Effector CD4-positive, alpha-beta T cell (primary cell): ENCODE measurements at regions not wholly inside any gene's neighbourhood (a gene's known extent, or its start where the extent isn't known, plus 50 kb on each side); places are given as distances from the start of the nearest gene placed in this dataset.
"Not testable (repeated sequence)": the region's sequence is repeated elsewhere in the genome, so short reads cannot be mapped to it uniquely, and the experiment has no call there.

ENCODE experiments used
- DNase-seq: peaks from one replicate; pipeline ENCODE4 v3.0.0-alpha.2; 2020

DNA sequence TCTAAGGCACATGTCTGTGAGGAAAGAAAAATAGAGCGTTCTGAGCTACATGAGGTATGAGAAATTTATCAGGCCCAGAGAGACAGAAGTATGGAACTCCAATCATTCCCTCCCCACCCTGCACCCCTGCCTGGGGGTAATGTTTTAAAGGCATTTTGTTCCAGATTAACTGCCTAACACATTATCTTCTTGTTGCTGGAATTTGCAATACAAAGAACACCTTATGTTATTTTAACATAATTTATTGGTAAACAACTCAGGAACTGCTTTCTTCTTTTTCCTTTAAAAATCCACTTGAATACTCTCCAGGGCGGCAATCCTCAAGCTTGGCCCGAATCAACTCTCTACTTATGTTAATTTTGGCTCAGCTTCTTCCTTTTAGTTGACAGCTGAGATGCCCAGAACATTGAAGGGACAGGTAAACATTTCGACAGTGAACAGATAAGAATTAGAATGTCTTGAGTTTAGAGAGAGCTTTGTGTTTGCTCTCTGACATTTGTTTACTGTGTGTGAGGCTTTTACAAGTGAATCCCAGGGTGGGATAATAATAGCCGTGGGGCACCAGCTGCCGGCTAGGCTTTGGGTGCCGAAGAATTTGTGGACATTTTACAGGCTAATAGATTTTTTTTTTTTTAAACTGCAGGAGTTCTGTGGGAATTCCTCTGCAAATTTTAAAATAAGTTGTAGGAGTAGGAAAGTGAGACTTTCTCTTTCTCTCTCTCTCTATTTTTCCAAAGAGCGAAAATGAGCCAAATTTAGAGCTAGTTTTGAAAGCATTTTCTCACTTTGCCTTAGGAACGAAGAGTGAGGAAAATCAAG lies 96.4 kb upstream of the TAF11L2 start:
- no peak for DNase-seq

DNA sequence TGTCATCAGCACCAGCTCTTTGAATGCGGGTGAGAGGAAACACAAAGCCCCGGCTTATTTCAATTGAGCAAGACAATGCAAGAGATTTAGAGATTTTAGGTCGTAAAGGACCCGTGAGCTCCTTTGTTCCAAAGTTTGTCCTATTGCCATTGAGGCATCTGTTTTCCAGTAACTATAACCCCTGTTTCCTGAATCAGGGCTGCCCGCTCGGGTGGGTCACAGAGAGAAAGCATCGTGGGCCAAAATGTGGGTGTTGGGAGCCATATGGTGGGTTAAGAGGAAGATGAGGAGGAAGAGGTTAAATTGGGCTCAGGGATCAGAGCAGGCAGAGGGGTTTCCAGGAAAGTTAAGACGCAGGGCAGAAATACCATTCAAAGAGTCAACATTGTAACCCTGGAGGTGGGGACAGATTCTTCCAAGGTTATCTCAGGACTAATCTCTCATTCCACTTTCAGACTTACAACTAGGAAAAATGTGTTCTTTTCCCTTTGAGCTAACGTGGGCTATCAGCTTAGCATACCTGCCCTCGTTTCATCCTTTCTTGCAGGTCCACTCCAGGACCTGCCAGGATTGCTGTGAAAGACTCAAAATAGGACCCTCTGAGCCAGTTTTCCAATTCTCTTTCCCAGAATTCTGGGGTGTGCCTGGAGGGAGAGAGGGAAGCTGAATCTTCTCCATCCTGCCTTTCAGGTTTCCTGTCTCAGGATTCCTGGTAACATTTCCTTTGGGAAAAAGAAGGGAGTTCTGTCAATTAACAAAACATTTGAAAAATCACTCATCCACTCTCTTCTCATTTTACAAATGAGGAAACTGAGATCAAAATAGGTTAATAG lies 95.5 kb upstream of the TAF11L2 start:
- DNase-seq: no peak

DNA sequence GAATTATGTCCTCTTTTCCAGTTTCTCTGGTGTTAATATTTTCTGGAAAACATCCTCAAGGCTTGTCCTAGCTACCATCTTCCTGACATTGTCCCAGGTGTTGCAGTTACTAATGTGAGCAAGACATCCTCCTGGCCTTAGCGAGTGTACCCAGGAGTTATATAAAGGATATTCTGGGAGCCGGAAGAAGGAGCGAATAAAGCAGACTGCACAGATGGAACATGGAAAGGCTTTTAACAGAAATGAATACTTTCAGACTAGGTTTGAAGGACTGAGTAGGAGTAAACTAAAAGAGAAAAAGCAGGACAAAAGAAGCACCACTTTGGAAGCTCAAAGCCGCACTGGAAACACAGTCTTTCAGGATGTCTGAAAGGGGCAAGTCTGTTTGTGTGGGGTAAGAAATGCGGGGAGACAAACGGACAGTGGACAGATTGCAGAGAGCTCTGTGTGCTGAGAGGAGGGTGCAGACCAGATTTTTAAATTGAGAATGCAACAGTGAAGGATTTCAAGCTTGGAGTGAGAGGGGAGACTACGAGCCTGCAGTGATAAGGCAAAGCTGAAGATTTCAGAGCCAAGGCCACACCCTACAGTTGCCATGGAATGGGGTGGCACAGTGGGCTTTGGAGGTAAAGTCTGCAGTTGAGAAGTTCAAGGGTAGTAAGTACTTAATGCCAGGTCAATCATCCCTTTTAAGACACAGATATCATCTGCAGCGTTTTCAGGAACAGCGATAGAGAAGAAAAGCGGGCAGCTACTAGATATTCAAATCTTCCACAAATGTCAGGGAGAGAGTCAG lies 94.1 kb upstream of the TAF11L2 start:
- no peak for DNase-seq

DNA sequence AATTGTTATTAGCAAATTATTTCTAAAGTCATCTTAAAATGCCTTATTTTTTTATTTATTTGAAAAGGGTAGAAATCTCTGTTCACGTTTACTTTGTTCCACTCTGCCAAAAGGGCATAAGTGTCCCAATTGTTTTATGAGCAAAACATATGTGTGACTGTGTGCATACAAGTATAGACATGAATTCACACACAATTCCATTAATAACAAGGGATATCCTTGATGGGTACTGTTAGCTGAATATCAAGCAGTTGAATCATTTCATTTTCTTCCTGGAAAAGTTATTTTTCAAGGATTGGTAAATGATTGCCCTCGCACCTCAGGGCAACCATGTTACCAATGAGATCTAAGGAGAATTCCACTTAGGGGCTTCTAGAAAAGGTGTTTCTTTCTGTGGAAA lies 92.1 kb upstream of the TAF11L2 start:
- DNase-seq: no peak

DNA sequence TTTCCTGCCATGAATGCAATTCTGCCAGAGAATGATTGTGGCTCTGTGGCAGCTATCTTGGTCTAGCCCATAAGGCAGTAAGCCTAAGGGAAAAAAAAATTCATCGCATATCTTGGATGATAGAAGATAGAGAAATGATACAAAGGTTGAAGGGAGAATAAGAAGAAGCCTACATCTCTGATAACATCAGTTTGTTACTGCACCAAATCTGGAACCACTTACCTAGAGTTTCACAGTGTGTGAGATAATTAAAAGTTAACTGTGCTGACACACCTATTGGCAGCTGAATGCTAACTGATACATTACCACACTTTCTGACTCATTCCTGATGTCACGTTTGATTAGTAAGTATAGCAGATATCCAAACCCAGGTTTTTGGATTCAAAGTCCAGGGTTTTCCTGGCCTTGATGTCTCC lies 91.6 kb upstream of the TAF11L2 start:
- no peak for DNase-seq

DNA sequence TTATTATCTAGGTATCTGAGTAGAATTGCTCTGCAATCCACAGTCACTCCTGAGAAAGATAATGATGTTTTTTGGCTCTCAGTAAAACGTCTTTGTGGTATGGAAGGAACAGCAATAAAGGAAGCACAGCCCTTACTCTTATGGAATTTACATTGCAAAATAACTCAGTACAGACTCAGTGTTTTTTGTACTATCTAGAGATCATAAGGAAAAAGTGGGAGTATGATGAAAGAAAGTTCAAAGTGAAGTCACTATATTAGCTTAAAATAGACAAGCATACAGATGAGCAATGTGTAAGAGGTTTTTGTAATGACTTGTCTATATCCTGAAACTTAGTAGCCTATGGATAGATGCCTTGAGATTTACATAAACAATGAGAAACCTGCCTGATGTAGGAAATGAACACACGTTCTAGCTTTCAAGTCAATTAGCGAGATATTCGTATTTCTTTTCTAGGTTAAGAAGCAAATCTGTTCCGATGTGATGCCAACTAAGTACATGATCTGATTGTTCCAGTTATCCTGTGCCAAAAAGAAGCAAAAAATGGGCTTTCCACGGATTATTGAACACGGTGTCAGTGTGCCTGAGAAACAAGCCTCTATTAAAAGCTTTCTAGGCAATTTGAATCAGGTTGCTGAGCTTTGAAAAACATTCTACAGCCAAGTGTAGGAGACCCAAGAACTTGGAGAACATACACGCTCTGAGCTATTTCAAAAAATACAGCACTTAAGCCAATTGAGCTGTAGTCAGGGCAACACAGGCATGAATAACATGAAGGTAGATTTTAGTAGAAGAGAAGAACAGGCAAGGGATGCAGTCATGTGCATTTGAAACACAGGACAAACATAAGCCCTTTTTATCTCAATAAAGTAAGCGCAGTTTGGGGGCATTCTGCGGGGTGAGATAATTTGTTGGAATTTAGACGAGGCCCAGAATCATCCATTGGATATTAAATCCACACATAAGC lies 86.3 kb upstream of the TAF11L2 start:
- DNase-seq: no peak

DNA sequence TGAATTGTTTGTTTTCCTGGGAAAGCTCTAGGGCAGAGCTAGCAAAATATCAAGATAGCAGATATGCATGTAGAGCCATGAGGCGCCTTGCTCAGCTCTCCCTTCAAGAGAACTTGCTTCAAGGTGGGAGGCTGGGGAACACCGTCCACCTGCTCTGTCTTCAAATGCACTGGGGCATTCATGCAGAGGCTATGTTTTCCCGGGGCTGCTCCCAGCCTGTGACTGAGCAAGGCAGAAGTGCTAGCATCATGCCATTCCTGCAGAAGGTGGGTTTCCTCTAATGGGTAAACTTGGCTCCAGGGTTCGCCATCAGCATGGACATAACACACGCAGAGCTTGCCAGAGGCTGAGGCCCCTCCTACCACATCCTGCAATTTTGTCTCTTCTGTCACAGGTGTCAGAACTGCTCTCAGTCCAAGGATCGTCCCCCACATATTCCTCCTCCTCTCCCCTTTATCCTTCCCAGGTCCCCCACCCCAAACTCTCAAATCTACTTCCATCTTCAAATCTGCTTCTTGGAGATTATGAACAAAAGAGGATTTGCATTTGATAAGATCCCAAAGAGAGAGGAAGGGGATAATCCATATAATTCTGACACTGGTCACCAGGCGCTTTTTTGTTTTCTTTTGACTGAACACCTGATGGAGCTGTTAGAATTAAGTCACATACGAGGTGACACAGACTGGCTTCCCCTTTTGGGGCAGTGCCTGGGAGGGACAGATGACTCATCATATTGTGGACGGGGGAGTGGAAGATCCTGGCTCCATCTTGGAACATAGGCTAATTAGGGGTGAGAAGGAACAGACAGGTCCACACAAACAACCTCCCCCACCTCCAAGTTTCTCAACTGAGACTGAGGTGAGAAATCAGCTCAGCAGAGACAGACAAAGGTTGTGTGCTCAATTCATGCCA lies 85.0 kb upstream of the TAF11L2 start:
- no peak for DNase-seq

DNA sequence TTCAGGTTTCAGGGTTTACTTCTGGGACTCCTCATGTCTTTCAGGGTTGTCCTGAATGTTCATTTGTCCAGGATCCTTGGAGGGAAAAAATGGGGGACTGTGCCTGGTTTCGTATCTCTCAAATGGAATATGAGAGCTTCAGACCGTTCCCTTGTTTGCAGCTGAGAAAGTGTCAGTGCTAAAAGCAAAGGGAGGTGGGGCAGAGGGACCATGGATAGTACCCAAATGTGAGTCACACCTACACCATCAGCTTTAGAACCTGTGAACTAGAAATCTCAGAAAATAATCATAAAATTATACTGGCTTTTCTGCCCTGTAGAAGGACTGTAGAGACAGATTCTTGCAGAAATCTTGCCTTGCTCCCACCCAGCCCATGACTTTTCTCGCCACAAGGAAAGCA lies 84.3 kb upstream of the TAF11L2 start:
- DNase-seq: no peak

DNA sequence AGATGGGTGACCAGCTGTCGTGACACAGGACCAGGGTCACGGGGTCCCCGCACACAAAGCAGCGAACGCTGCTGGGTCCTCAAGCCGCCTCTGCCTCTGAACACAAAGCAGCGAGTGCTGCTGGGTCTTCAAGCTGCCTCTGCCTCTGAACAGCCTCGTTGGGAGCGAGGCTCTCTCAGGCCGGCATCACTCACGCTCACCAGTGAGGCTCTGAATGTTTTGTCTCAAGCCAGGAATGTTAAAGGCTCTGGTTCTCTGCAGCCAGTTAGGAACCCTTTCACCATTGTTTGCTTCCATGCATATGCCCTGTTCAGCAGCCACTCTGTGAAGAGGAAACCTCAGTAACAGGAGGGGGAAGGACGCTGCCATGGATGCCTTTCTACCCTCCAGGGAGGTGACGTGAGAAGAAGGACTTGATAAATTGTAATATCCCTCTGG lies 82.7 kb upstream of the TAF11L2 start:
- DNase-seq: no peak

DNA sequence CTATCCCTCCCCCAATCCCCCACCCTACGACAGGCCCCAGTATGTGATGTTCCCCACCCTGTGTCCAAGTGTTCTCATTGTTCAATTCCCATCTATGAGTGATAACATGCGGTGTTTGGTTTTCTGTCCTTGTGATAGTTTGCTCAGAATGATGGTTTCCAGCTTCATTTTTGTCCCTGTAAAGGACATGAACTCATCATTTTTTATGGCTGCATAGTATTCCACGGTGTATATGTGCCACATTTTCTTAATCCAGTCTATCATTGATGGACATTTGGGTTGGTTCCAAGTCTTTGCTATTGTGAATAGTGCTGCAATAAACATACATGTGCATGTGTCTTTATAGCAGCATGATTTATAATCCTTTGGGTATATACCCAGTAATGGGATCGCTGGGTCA lies 81.7 kb upstream of the TAF11L2 start:
- DNase-seq: not testable (repeated sequence)

DNA sequence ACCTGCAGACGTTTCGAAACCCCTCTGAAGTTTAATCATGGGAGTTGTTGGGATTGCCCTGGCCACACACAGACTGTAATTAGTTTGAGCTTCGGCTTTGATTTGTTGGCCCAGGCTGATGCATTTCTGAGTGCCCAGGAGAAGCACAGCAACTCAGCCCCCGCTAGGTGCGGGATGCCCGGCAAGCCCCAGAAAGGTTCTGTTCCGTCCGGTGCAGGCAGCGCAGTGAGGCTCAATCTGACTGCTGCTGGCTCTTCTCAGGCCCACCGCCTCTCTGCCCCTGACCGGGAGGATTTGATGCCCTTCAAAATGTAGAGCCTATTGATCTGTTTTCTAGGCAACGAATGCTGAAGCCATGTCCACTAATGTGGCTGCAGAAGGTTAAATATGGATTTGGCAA lies 73.4 kb upstream of the TAF11L2 start:
- no peak for DNase-seq

DNA sequence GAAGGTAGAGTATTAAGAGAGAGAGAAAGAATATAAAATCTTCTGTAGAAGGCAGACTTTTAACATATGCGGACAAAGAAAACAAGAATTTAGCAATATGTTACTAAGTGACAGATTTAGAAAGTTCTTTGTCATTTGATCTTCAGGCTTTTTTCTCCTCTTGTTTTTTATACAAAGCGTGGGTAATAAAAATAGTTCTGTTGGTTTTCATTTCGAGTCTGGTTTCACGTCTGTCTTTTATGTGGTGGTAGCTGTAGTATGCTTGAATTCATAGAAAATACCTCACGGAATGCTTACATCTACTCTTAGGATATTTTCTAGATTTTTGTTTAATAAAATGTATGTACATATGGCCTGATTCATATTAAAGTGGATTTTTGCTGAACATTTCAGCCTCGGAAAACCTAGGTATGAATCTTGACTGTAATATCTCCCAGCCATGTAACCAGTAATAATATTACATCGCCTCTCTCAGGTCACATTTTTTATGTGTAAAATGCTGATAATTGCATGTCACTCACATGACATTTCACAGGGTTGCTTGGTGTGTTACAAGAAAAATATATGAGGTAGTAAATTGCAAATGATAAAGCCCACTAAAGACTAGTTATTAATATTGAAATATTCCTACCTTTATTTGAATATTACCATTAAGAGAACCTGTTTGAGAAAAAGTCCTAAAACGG lies 72.5 kb upstream of the TAF11L2 start:
- no peak for DNase-seq

DNA sequence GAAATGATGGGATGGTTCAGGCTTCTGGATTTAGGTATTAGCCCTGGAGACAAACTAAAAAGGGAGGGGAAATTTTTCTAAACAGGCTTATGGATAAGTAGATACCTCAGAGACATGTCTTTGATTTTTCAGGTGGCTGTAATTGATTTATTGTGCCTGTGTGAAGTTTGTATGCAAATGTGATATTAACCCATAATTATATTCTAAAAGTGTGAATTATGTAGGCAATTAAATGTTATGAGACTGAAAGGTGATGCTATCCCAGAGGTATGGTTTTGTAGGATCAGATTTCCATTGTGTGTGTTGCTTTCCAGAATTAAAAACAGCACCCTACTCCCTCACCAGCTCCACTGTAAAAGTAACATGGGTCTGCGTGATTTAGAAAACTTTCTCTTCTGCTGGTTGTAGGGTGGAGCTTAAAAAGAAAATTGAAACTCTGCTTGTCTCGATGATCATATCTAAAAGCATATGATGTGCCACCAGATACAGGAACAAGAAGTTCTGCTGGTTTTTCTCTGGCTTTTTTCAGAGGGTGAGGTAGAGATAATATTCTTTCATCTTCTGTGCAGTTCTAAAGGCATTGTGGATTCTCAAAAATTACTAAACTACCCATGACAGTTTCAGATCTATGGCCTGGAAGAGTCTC lies 71.8 kb upstream of the TAF11L2 start:
- DNase-seq: no peak

DNA sequence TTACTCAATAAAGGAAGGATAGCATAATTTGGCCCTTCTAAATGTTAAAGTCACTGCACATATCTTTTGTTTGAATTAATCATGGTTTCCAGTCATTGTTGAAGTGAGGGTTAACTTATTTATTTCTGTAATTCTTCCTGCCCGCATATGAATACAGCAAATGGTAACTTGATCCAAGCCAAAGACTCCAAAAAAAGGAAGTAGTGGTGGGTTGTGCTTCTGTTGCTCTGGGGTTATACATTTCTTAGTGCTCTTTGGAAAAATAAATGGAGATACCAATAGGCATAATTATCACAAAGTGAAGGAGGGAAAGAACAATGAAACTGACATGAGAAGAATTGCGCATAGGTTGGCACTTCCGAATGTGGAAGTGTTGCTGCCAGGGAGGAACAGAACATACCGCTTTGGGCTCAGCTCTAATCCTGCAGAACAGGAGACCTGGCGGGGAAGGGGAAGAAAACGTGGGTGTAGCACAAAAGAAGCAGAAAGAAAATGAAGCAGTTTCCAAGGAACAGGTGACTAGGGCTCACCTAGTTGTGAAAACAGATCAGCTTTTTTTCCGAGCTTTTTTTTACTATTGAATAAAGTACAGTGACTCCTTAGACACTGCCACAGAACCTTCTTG lies 69.7 kb upstream of the TAF11L2 start:
- DNase-seq: no peak

DNA sequence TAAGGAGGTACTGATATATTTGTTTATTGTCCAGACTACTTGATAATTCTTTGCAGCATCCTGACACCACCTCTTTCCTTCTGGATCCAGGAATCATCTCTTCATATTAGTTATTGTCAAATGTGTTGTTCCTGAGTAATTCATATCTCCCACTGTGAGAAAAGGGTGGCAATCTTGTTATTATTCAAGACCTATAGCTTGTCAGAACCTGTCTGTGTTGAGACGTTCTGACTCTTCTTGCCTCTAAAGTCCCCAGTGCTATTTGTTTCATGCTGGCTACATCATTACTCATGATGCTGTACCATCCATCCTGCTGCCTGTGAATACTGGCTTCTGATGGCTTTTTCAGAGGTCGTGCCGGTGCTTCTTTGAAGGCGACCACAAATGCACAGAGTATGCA lies 68.7 kb upstream of the TAF11L2 start:
- DNase-seq: no peak

DNA sequence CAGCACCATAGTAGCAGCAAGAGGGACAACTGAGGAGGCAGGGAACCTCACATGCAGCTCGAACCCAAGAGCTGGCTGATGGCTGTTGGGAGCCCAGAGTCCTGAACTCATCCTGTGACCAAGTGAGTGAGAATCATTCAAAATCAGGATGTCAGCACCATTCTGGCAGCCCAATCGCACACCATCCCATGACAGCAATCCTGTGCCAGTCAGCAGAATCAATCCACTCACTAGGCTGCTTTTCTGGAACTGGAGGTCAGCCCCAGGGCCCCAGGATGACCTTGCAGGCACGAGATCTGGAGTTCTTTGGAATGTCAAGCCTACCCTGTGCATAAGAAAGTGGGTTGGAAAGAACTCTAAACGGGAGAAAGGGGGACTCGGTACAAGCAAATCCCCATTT lies 67.8 kb upstream of the TAF11L2 start:
- DNase-seq: no peak

DNA sequence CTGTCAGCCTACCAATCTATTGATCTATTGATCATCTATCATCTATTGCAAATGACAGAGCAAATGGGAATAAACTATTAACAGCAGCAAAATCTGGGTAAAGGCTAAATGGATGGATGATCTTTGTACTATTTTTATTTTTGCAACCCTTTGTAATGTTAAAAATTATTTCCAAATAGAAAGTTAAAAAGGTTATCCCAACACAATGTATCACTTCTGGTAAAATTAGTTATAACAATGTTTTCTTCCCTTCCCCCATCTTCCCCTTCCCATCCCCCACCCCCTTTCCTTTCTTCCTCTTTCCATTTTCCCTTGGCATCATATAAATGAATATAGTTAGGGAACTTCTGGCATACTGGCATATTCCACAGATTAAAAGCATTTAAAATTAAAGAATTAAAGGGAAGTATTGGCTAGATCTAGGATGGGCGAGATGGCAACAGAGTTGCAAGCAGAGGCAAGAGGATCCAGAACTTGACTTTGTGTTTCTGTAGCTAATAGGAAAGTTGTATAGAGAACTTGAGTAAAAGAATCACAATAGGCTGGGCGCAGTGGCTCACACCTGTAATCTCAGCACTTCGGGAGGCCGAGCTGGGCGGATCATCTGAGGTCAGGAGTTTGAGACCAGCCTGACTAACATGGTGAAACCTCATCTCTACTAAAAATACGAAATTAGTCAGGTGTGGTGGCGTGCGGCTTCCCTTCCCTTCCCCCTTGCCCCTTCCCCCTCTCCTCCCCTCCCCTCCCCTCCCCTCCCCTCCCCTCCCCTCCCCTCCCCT lies 66.6 kb upstream of the TAF11L2 start:
- no peak for DNase-seq

DNA sequence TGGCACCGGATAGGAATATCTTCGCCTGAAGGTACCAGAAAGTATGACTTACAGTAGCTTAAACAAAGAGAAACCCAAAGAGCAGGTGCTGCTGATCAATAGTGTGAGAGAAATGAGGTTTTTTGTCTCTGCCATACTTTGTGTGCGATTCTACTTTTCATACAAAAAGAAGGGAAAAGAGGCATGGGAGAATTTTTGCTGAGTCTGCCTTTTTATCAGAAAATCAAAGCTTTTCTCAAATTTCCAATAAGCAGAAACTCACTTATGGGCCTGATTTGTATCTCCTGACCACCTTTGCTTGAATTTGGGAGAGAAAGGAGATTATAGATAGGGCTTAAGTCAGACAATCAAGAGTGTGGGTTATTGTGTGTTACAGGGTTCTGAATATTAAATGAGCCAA lies 65.5 kb upstream of the TAF11L2 start:
- DNase-seq: no peak

DNA sequence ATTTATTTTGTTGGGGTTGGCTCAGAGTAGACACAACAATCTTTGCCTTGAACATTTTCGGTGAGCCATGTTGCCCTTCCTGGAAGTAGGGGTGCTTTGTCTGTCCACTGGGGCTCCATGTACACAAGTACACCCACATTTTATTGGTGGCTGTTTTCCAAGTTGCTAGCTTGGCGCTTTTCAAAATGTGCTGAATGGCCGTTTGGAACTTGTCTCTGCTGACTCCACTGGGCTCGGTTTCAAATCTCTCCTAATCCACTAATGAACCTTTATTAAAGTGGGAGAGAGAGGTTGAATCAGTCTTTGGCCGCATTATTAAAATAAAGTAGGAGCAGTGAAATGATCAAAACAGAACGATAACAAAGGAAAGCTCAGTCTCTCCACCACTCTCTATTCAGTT lies 64.6 kb upstream of the TAF11L2 start:
- DNase-seq: no peak
